BJ (cell line): ENCODE measurements at regions not wholly inside any gene's neighbourhood (a gene's known extent, or its start where the extent isn't known, plus 50 kb on each side); places are given as distances from the start of the nearest gene placed in this dataset.

Source experiments
- CTCF ChIA-PET: fragments of 350-600 bp; formaldehyde crosslinking; extraction: SDS; loops from one replicate; lab custom pipeline; 2021; ENCODE audit warnings: antibody characterized with exemption, inconsistent platforms; lab: Yijun Ruan, JAX
- POLR2A ChIA-PET: fragments of 300-600 bp; sonication (Branson Sonifier 250); formaldehyde crosslinking; extraction: SDS; loops from one replicate; lab custom pipeline; 2021; ENCODE audit warnings: antibody characterized with exemption; lab: Charles Lee
- DNase-seq: peaks from one replicate; pipeline ENCODE4 v3.0.0-alpha.2; 2011; ENCODE audit warnings: low read depth
- H3K27me3 ChIP-seq: 2 replicates; pipeline ENCODE4 v1.6.0; 2011; ENCODE audit warnings: low read length; ENCODE audit not compliant: control insufficient read depth, insufficient read depth
- H3K36me3 ChIP-seq: 2 replicates; pipeline ENCODE4 v1.5.1; 2011; ENCODE audit warnings: low read length; ENCODE audit not compliant: control insufficient read depth, insufficient read depth
- H3K4me3 ChIP-seq: 2 replicates; pipeline ENCODE4 v1.5.1; 2011; ENCODE audit warnings: low read depth, mild to moderate bottlenecking, control low read depth, low read length
- TF ChIP-seq, protein P1 (sequence below): IDR thresholded peaks from 2 replicates; pipeline ENCODE4 v1.5.1; 2011; ENCODE audit warnings: low read depth, mild to moderate bottlenecking, control low read depth, inconsistent platforms, low read length, moderate library complexity; ENCODE audit not compliant: insufficient read depth

DNA sequence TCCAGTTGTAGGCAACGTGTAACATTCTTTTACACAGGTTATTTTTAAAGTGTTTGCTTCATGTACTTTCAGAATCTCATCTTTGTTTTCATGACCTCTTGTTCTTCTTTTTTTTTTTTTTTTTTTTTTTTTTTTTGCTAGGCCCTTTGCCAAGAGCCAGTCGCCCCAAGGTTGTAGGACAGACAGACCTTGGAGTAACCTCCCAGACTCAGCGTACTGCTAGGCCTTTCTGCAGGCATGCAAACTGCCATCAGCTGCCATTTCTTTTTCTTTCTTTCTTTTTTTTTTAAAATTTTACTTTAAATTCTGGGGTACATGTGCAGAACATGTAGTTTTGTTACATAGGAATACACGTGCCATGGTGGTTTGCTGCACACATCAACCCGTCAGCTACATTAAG, 452.3 kb upstream of the MDGA2 start:
- TF ChIP-seq, protein P1, sequence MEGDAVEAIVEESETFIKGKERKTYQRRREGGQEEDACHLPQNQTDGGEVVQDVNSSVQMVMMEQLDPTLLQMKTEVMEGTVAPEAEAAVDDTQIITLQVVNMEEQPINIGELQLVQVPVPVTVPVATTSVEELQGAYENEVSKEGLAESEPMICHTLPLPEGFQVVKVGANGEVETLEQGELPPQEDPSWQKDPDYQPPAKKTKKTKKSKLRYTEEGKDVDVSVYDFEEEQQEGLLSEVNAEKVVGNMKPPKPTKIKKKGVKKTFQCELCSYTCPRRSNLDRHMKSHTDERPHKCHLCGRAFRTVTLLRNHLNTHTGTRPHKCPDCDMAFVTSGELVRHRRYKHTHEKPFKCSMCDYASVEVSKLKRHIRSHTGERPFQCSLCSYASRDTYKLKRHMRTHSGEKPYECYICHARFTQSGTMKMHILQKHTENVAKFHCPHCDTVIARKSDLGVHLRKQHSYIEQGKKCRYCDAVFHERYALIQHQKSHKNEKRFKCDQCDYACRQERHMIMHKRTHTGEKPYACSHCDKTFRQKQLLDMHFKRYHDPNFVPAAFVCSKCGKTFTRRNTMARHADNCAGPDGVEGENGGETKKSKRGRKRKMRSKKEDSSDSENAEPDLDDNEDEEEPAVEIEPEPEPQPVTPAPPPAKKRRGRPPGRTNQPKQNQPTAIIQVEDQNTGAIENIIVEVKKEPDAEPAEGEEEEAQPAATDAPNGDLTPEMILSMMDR = no peak
- Histone ChIP-seq H3K36me3 (no peaks in the 10 kb centered on the region), H3K4me3 (no peak overlapping the region), H3K27me3 (no peaks in the 10 kb centered on the region)
- CTCF ChIA-PET = no interaction called here
- no peak for DNase-seq
- POLR2A ChIA-PET = no interaction called here

DNA sequence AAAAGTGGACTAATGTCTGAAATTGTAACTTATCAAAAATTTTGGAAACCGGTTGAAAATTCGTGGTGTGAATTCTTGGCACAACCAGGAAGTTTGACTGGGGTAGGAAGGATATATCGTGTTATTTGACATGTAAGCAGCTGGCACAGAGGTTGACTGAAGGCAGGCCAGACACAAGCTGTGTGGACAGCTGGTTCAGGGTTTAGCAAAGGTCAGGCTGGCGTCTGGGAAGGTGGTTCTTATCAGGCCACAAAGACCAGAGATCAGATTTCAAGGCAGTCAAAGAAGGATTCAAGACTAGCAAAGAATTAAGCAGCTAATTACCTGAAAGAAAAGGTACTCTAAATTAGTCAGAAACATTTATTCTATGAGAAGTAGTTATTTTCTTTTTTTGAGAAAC, 450.2 kb upstream of the MDGA2 start:
- Histone ChIP-seq H3K27me3 (no peaks in the 10 kb centered on the region), H3K36me3 (no peaks in the 10 kb centered on the region), H3K4me3 (no peak overlapping the region)
- DNase-seq = no peak
- TF ChIP-seq, protein P1 = no peak
- ChIA-PET CTCF (no interaction called here), POLR2A (no interaction called here)

DNA sequence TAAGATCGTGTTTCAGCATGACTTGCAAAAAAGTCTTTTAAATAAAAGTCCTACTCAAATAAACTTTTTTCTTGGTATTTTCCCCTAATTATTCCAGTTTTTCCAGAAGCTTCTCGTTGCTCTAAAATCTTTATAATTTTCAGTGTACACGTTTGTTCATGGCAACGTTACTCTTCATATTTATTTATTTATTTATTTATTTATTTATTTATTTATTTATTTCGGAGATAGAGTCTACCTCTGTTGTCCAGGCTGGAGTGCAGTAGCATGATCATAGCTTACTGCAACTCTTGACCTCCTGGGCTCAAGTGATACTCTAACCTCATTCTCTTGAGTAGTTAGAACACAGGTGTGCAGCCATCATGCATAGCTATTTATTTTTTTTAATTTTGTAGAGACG, 438.3 kb upstream of the MDGA2 start:
- TF ChIP-seq, protein P1 = no peak
- no peak overlapping the region for H3K4me3 ChIP-seq
- H3K27me3 ChIP-seq = no peaks in the 10 kb centered on the region
- ChIA-PET CTCF (no interaction called here), POLR2A (no interaction called here)
- no peaks in the 10 kb centered on the region for H3K36me3 ChIP-seq
- DNase-seq = no peak

DNA sequence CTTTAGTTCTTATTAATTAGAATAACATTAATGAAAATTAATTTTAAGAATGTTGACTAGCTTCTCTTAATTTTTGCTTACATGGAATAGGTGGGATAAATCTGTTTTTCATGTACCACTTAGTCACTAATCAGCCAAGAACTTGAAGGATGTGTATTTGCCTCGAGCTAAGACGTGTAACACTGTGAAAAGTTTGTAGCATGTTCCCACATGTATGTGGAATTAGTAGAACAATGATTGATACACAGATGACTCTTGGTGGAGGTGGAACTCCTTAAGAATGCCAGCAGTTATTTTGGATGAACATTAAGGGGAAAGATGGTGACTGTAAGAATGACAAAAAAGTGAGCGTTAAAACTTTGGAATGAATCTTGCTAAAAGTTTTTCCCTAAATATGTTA, 435.7 kb upstream of the MDGA2 start:
- H3K4me3 ChIP-seq = no peak overlapping the region
- ChIA-PET CTCF (no interaction called here), POLR2A (no interaction called here)
- H3K27me3 ChIP-seq = no peaks in the 10 kb centered on the region
- DNase-seq = no peak
- H3K36me3 ChIP-seq = no peaks in the 10 kb centered on the region
- TF ChIP-seq, protein P1 = no peak

DNA sequence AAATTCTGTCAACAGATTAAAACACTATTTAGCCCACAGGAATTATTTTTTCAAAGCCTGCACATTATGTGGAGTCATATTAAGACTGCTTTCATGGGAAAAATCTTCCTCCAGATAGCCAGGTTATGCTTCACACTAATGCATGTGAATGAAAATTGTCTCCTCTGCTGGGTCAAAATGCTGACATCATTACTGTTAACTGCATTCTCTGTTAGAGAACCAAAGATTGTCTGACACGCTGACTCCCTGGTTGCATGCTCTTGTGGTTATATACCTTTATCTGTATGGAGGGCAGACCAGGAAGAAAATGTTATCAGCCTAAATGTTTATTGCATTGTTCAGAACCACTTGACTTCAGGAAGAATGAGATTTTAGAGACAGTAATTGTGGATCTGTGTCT, 432.2 kb upstream of the MDGA2 start:
- ChIA-PET POLR2A (no interaction called here), CTCF (no interaction called here)
- DNase-seq = no peak
- Histone ChIP-seq H3K36me3 (no peaks in the 10 kb centered on the region), H3K4me3 (no peak overlapping the region), H3K27me3 (no peaks in the 10 kb centered on the region)
- TF ChIP-seq, protein P1 = no peak
